OCI-LY7 (cell line): ENCODE measurements at regions not wholly inside any gene's neighbourhood (a gene's known extent, or its start where the extent isn't known, plus 50 kb on each side); places are given as distances from the start of the nearest gene placed in this dataset.

Source experiments
- BruUV-seq: library from RNA; stranded (reverse); fragments of 400-500 nt; replicated peaks from 2 replicates; lab custom pipeline; 2021; lab: Mats Ljungman, UMichigan
- CTCF ChIA-PET: fragments of 300-600 bp; sonication (Branson Sonifier 250); formaldehyde crosslinking; loops from one replicate; lab custom pipeline; 2022; ENCODE audit warnings: antibody characterized with exemption; ENCODE audit not compliant: unreplicated experiment; lab: Charles Lee
- POLR2A ChIA-PET: fragments of 300-600 bp; sonication (Branson Sonifier 250); formaldehyde crosslinking; loops from one replicate; lab custom pipeline; 2022; ENCODE audit warnings: antibody characterized with exemption; lab: Charles Lee
- DNase-seq: peaks from one replicate; pipeline ENCODE4 v3.0.0-alpha.2; 2015; ENCODE audit warnings: low spot score
- H2AFZ ChIP-seq: fragments of 200-600 bp; sonication (generic), shearing (Covaris generic); 2 replicates; pipeline ENCODE4 v1.6.1; 2014; ENCODE audit warnings: mild to moderate bottlenecking, antibody characterized with exemption, low read length, moderate library complexity
- H3K27ac ChIP-seq: fragments of 200-600 bp; sonication (generic); 2 replicates; pipeline ENCODE4 v1.5.1; 2014; ENCODE audit warnings: mixed run types, low read depth, mild to moderate bottlenecking, moderate library complexity, low read length, inconsistent platforms; ENCODE audit not compliant: poor library complexity, severe bottlenecking
- H3K36me3 ChIP-seq: fragments of 200-600 bp; sonication (generic); 2 replicates; pipeline ENCODE4 v1.6.1; 2014; ENCODE audit warnings: mild to moderate bottlenecking, antibody characterized with exemption, low read length, moderate library complexity, mixed read lengths; ENCODE audit not compliant: insufficient read depth
- H3K4me1 ChIP-seq: fragments of 200-600 bp; sonication (generic); 2 replicates; pipeline ENCODE4 v1.5.1; 2014; ENCODE audit warnings: mild to moderate bottlenecking, low read length; ENCODE audit not compliant: insufficient read depth, poor library complexity, severe bottlenecking
- H3K4me2 ChIP-seq: fragments of 200-600 bp; sonication (generic); 2 replicates; pipeline ENCODE4 v1.6.1; 2014; ENCODE audit warnings: mild to moderate bottlenecking, low read length
- H3K4me3 ChIP-seq: fragments of 200-600 bp; sonication (generic); 2 replicates; pipeline ENCODE4 v1.5.1; 2014; ENCODE audit warnings: mild to moderate bottlenecking, low read depth, low read length; ENCODE audit not compliant: poor library complexity, severe bottlenecking
- H3K79me2 ChIP-seq: fragments of 200-600 bp; sonication (generic); 2 replicates; pipeline ENCODE4 v1.6.1; 2016; ENCODE audit warnings: low read depth, mild to moderate bottlenecking, low read length, moderate library complexity, mixed read lengths; ENCODE audit not compliant: insufficient read depth
- H3K9me2 ChIP-seq: fragments of 200-600 bp; sonication (generic); 2 replicates; pipeline ENCODE4 v1.6.1; 2016; ENCODE audit warnings: mild to moderate bottlenecking, low read length, mixed read lengths; ENCODE audit not compliant: insufficient read depth
- H3K9me3 ChIP-seq: fragments of 200-600 bp; sonication (generic); 2 replicates; pipeline ENCODE4 v1.6.1; 2014; ENCODE audit warnings: mild to moderate bottlenecking, mixed run types, low read length, mixed read lengths
- H4K20me1 ChIP-seq: fragments of 200-600 bp; sonication (generic); 2 replicates; pipeline ENCODE4 v1.6.1; 2014; ENCODE audit warnings: mild to moderate bottlenecking, antibody characterized with exemption, low read length, moderate library complexity, mixed read lengths; ENCODE audit not compliant: insufficient read depth
- CTCF ChIP-seq: fragments of 200-600 bp; sonication (generic); conservative IDR thresholded peaks from 2 replicates; pipeline ENCODE4 v1.5.1; 2014; ENCODE audit warnings: mild to moderate bottlenecking, antibody characterized with exemption, low read length, moderate library complexity, mixed read lengths
- EZH2phosphoT487 ChIP-seq: fragments of 200-600 bp; sonication (generic); IDR thresholded peaks from 2 replicates; pipeline ENCODE4 v1.6.1; 2018; ENCODE audit warnings: low read depth, borderline replicate concordance, mild to moderate bottlenecking, mixed run types, antibody characterized with exemption, low read length, moderate library complexity, mixed read lengths
- intact Hi-C: fragments of 100-400 bp; cut with micrococcal nuclease; formaldehyde crosslinking; loops from one replicate; pipeline ENCODE4 v1.10.0; 2022; ENCODE audit not compliant: unreplicated experiment

- H3K9me2 ChIP-seq: no peaks in the 10 kb centered on the region
- ChIA-PET CTCF (no interaction called here), POLR2A (interaction anchor here (0.6 kb wide), 1 partner anchor 113 kb away, joined by 3 read pairs; no protein-coding TSS in a partner anchor)
- H3K27ac ChIP-seq: no peak overlapping the region
- H4K20me1 ChIP-seq: no peaks in the 10 kb centered on the region
- no peaks in the 10 kb centered on the region for H3K36me3 ChIP-seq
- H3K9me3 ChIP-seq: no peaks in the 10 kb centered on the region
- no peak for DNase-seq
- no peak for TF ChIP-seq EZH2phosphoT487
- TF ChIP-seq CTCF: no peak
- no peak overlapping the region for H2AFZ ChIP-seq
- no peaks in the 10 kb centered on the region for H3K79me2 ChIP-seq
- no peak overlapping the region for H3K4me2 ChIP-seq
- H3K4me1 ChIP-seq: no peaks in the 10 kb centered on the region
- intact Hi-C loops: no loop called here
- H3K4me3 ChIP-seq: no peak overlapping the region
- no TSS peak for BruUV-seq
Observed at GRCh38 chr1:73617145-73617544, 580.8 kb downstream of the LRRIQ3 start.

GRCh38 chr1:73611681-73612080, 586.3 kb downstream of the LRRIQ3 start:
- ChIA-PET POLR2A (interaction anchor here (0.7 to 0.8 kb wide), 2 partner anchors 12 to 153 kb away, joined by 3 to 4 read pairs; no protein-coding TSS in a partner anchor), CTCF (no interaction called here)
- Histone ChIP-seq H3K9me3 (no peaks in the 10 kb centered on the region), H2AFZ (no peak overlapping the region), H4K20me1 (no peaks in the 10 kb centered on the region), H3K4me3 (no peak overlapping the region), H3K4me1 (no peaks in the 10 kb centered on the region), H3K9me2 (no peaks in the 10 kb centered on the region), H3K79me2 (no peaks in the 10 kb centered on the region), H3K36me3 (no peaks in the 10 kb centered on the region), H3K4me2 (no peak overlapping the region), H3K27ac (no peak overlapping the region)
- no peak for DNase-seq
- BruUV-seq: no TSS peak
- intact Hi-C loops: no loop called here
- TF ChIP-seq CTCF (no peak), EZH2phosphoT487 (no peak)

- no peak overlapping the region for H3K4me2 ChIP-seq
- H3K4me1 ChIP-seq: no peaks in the 10 kb centered on the region
- H3K79me2 ChIP-seq: no peaks in the 10 kb centered on the region
- H2AFZ ChIP-seq: no peak overlapping the region
- H4K20me1 ChIP-seq: no peaks in the 10 kb centered on the region
- CTCF ChIA-PET: no interaction called here
- POLR2A ChIA-PET: interaction anchor here (0.9 kb wide), 1 partner anchor 24 kb away, joined by 3 read pairs; no protein-coding TSS in a partner anchor
- no peaks in the 10 kb centered on the region for H3K9me3 ChIP-seq
- H3K4me3 ChIP-seq: no peak overlapping the region
- H3K27ac ChIP-seq: no peak overlapping the region
- DNase-seq: no peak
- H3K36me3 ChIP-seq: no peaks in the 10 kb centered on the region
- TF ChIP-seq CTCF (no peak), EZH2phosphoT487 (no peak)
- BruUV-seq: no TSS peak
- intact Hi-C loops: no loop called here
- no peaks in the 10 kb centered on the region for H3K9me2 ChIP-seq
Observed at GRCh38 chr1:73604739-73605138, 593.2 kb downstream of the LRRIQ3 start.
